ENCODE measurements at regions not wholly inside any gene's neighbourhood (a gene's known extent, or its start where the extent isn't known, plus 50 kb on each side); places are given as distances from the start of the nearest gene placed in this dataset.

GRCh38 chr15:100721758-100722550 lies 119.6 kb downstream of the ASB7 start:
- TF ChIP-seq CTCF (IDR thresholded peaks at IDR 0.05; ENCODE audit: borderline replicate concordance, extremely low read depth, low read length, poor library complexity, severe bottlenecking), result no peak
- no peak for TF ChIP-seq EZH2 (IDR thresholded peaks at IDR 0.05; ENCODE audit: borderline replicate concordance, low read depth, low read length, severe bottlenecking)
